ENCODE measurements at regions not wholly inside any gene's neighbourhood (a gene's known extent, or its start where the extent isn't known, plus 50 kb on each side); places are given as distances from the start of the nearest gene placed in this dataset.

DNA sequence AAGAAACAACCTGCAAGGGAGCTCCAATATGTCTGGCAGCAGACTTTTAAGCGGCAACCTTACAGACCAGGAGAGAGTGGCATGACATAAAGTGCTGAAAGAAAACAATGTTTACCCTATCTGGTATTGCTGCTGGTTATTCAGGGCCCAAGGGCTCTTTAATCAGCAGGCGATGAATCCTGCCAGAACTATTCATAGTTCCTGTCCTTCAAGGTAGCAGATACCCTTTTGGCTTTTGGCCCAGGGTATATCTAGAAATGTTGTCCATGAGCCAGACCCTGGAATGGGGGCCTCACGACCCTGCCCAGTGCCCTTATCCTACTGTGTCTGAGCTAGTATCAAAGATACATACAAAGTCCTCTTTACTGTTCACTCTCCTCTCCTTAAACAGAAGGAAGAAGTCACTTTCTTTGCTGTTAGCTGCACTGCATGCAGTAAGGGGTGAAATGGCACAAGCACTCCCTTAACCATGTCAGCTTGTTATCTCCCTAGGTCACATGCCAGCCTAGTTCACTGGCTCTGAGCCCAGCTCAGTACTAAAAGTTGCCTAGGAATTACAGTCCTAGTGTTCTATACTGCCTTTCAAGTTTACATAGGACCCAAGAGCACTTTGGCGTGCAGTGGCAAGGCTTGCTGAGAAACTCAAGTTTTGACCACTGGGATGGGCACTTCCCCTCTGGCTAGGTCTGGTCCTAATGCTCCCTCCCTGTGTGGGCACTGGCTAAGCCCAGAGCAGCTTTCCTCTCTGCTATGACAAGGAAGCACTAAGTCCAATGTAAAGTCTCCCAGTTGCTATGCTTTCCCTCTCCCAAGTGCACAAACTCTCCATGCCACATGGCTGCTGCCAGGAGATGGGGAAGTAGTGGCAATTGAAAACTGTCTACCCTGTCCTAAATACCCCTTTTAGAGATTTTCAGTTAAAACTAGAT is 122.0 kb downstream of the HTR1B start:
- H3K4me3 Mint-ChIP-seq: no peak overlapping the region
- H3K36me3 Mint-ChIP-seq: no peaks in the 10 kb centered on the region
- peaks cover 0 to 2% (median 0%) of the 10 kb centered on the region in 3 donors for H3K27me3 Mint-ChIP-seq (ENCODE audit: low read depth in 3 of 3)
- H3K4me1 Mint-ChIP-seq: no peaks in the 10 kb centered on the region
- H3K9me3 Mint-ChIP-seq: peaks cover 19 to 45% (median 25%) of the 10 kb centered on the region in 6 donors
- no peak overlapping the region for H3K27ac Mint-ChIP-seq
- no peak for DNase-seq

DNA sequence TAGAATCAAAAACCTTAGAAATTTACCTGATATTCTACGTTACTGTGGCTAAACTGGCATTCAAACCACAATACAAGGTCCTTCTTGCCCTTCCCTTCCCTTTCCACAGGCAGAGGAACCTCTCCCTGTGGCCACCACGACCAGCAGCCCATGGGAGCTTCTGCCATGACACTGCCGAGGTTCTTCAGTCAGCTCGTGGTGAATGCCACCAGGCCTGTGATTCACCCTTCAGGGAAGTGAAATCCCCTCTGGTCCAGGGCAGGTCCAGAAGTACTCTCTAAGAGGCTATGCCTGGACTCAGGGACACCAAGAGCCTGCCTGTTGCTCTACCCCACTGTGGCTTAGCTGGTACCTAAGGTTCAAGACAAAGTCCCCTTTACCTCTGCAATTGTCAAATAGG is 123.0 kb downstream of the HTR1B start:
- Mint-ChIP-seq H3K27me3 (ENCODE audit: low read depth in 3 of 3) (peaks cover 0 to 2% (median 0%) of the 10 kb centered on the region in 3 donors), H3K4me3 (no peak overlapping the region), H3K9me3 (peaks cover 22 to 51% (median 31%) of the 10 kb centered on the region in 6 donors), H3K4me1 (no peaks in the 10 kb centered on the region), H3K27ac (no peak overlapping the region), H3K36me3 (no peaks in the 10 kb centered on the region)
- DNase-seq: no peak

DNA sequence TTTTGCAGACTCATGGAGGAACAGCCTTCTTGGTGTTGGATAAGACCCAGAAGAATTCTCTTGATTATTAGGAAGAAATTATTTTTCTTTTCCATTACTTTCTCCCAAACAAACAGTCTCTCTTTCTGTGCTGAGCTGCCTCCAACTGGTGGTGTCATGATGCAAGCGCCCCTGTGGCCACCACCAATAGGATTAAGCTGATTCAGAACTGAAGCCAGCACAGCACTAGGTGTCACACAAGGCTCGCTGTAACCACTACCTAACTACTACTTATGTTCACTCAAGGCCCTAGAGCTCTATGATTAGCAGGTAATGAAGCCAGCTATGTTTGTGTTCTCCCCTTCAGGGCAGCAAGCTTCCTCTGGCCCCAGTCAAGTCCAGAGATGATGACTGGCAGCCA is 123.4 kb downstream of the HTR1B start:
- DNase-seq: no peak
- Mint-ChIP-seq H3K27me3 (ENCODE audit: low read depth in 3 of 3) (peaks cover 0 to 2% (median 0%) of the 10 kb centered on the region in 3 donors), H3K27ac (no peak overlapping the region), H3K36me3 (no peaks in the 10 kb centered on the region), H3K4me3 (no peak overlapping the region), H3K4me1 (no peaks in the 10 kb centered on the region), H3K9me3 (peaks cover 22 to 46% (median 31%) of the 10 kb centered on the region in 6 donors)

DNA sequence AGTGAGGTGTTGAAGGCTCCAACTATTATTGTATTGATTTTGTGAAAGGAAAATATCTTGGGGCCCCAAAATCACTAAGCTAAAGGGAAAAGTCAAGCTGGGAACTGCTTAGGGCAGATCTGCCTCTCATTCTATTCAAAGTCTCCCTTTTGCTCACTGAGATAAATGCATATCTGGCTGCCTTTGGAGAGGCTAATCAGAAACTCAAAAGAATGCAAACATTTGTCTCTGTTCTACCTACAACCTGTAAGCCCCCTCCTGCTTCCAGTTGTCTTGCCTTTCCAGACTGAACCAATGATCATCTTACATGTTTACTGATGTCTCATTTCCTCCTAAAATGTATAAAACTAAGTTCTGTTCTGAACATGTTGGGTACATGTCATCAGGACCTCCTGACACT is 125.9 kb downstream of the HTR1B start:
- H3K36me3 Mint-ChIP-seq: no peaks in the 10 kb centered on the region
- H3K27ac Mint-ChIP-seq: no peak overlapping the region
- no peak overlapping the region for H3K4me3 Mint-ChIP-seq
- H3K4me1 Mint-ChIP-seq: no peaks in the 10 kb centered on the region
- H3K9me3 Mint-ChIP-seq: peaks cover 19 to 54% (median 26%) of the 10 kb centered on the region in 6 donors
- no peak for DNase-seq
- no peaks in the 10 kb centered on the region for H3K27me3 Mint-ChIP-seq (ENCODE audit: low read depth in 3 of 3)

DNA sequence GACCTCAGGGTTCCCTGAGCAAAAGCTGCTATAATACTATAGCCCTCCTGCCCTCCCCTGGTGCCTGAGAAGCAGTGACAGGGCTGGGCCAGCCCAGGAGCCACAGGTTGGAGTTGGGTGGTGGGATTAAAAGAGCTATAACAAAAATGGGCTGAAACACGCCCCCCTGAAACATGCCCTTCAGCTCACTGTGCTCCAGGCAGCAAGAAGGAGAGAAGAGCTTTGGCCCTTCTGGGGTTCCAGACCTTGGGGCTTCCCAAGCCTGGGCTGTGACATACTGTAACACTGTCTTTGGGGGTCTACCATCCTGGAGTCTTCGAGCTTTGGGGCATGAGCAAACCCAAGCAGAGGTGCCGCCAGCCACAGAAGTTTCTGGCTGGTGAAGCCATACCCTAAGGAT is 129.2 kb downstream of the HTR1B start:
- peaks cover 0 to 1% (median 0%) of the 10 kb centered on the region in 3 donors for H3K27me3 Mint-ChIP-seq (ENCODE audit: low read depth in 3 of 3)
- DNase-seq: no peak
- H3K27ac Mint-ChIP-seq: no peak overlapping the region
- no peak overlapping the region for H3K4me3 Mint-ChIP-seq
- no peaks in the 10 kb centered on the region for H3K36me3 Mint-ChIP-seq
- no peaks in the 10 kb centered on the region for H3K4me1 Mint-ChIP-seq
- H3K9me3 Mint-ChIP-seq: peaks cover 19 to 54% (median 24%) of the 10 kb centered on the region in 6 donors

DNA sequence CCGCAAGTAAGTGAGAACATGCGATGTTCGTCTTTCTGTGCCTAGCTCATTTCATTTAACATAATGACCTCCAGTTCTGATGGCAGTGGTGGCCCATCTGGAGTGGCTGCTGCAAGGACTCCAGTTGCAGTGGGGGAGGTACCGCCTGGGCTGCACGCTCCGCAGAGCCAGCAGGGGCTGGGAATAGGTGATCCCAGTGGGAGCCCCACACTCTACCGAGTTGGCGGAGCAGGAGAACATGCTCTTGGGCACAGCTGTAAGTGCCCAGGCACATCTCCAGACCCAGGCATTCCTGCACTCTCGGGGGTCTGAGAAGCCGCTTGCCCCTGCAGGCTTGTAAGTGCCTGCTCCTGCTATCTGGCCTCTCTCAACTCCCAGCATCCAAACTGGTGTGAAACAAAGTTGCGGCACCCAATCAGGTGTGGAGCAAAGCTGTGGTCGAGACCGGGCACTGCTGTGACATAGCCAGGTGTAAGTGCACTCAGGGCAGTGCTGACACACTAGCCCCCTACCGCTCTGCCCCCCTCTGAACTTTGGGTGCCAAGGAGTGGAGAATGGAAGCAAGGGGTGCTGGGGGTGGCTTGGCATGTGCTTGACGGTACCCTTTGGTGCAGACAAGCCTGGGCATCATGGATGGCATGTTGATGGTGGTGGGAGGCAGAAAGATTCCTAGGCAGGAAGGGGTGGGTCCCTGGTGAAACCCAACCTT is 130.2 kb downstream of the HTR1B start:
- H3K4me1 Mint-ChIP-seq: no peaks in the 10 kb centered on the region
- no peak overlapping the region for H3K4me3 Mint-ChIP-seq
- no peaks in the 10 kb centered on the region for H3K36me3 Mint-ChIP-seq
- peaks cover 0 to 1% (median 0%) of the 10 kb centered on the region in 3 donors for H3K27me3 Mint-ChIP-seq (ENCODE audit: low read depth in 3 of 3)
- H3K27ac Mint-ChIP-seq: no peak overlapping the region
- H3K9me3 Mint-ChIP-seq: peaks cover 11 to 44% (median 19%) of the 10 kb centered on the region in 6 donors
- no peak for DNase-seq

DNA sequence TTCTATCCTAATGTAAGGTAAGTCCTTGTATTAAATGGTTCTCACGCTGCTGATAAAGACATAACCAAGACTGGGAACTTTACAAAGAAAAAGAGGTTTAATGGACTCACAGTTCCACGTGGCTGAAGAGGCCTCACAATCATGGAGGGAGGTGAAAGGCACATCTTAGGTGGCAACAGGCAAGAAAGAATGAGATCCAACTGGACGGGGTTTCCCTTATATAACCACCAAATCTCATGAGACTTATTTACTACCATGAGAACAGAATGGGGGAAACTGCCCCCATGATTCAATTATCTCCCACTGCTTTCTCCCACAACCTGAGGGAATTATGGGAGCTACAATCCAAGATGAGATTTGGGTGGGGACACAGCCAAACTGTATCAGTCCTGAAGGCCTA is 136.6 kb downstream of the HTR1B start:
- Mint-ChIP-seq H3K27ac (no peak overlapping the region), H3K9me3 (peaks cover 2 to 37% (median 22%) of the 10 kb centered on the region in 6 donors), H3K4me3 (no peak overlapping the region), H3K36me3 (no peaks in the 10 kb centered on the region), H3K4me1 (no peaks in the 10 kb centered on the region), H3K27me3 (ENCODE audit: low read depth in 3 of 3) (peaks cover 0 to 1% (median 0%) of the 10 kb centered on the region in 3 donors)
- DNase-seq: no peak

DNA sequence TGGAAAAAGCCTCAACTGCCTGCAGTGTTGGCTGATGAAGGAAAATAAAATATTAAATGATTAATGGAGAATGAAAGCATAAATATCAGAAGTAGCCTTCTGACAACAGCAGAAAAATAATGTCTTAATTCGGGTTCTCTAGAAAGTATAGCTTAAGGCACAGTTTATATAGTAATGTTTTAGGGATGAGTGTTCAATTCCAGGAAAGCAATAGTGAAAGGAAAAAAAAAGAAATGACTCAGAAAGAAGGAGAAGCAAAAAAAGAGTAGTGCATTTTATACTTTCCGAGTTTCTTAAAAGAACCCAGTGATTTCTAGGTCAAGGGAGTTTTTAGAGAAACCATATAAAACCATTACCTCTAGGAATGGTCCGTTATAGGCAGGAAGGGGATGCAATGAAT is 137.3 kb downstream of the HTR1B start:
- H3K36me3 Mint-ChIP-seq: no peaks in the 10 kb centered on the region
- H3K4me1 Mint-ChIP-seq: no peaks in the 10 kb centered on the region
- peaks cover 2 to 42% (median 24%) of the 10 kb centered on the region in 6 donors for H3K9me3 Mint-ChIP-seq
- H3K27ac Mint-ChIP-seq: no peak overlapping the region
- DNase-seq: no peak
- no peaks in the 10 kb centered on the region for H3K27me3 Mint-ChIP-seq (ENCODE audit: low read depth in 3 of 3)
- H3K4me3 Mint-ChIP-seq: no peak overlapping the region

DNA sequence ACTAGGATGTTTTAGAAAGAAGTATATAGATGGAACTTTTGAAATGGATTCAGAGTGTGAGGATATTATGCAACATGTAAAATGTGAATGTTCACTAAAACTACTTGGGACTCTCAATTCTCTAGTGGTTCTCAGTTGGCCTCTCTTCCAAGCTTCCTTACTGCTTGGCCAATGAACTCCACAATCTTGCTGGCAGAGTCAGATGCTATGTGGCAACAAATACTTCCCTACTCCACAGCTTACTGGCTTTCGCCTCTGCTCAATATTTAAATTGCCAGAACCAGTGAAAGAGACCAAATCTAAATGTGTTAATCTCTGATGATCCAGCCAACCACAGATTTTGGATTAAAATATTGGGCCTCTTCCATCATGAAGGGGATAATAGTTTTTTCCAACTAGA is 138.4 kb downstream of the HTR1B start:
- no peaks in the 10 kb centered on the region for H3K4me1 Mint-ChIP-seq

DNA sequence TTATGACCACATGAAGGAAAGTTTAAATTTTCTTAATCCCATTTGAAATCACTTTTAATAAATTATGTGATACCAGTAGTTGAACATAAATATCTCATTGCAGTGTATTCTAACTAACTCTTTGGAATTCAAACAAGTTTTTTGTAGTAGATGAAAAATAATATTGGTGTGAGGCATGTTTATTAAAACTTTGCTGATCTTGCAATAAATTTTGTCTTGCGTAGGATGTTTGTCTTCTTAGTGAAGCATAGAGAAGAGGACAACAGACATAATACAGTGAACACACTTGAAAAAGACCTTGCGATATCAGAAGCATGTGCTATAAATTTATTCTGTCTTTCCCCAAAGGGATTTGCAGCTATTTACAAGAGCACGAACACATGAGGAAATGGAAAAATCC is 140.7 kb downstream of the HTR1B start:
- DNase-seq: no peak
- no peak overlapping the region for H3K27ac Mint-ChIP-seq
- no peaks in the 10 kb centered on the region for H3K27me3 Mint-ChIP-seq (ENCODE audit: low read depth in 3 of 3)
- no peak overlapping the region for H3K4me3 Mint-ChIP-seq
- H3K9me3 Mint-ChIP-seq: peaks cover 2 to 38% (median 26%) of the 10 kb centered on the region in 6 donors
- H3K36me3 Mint-ChIP-seq: no peaks in the 10 kb centered on the region
- H3K4me1 Mint-ChIP-seq: no peaks in the 10 kb centered on the region

More for the DNA sequence above, 138.4 kb downstream of the HTR1B start:
- no peaks in the 10 kb centered on the region for H3K27me3 Mint-ChIP-seq (ENCODE audit: low read depth in 3 of 3)
- H3K4me3 Mint-ChIP-seq: no peak overlapping the region
- no peaks in the 10 kb centered on the region for H3K36me3 Mint-ChIP-seq
- peaks cover 0 to 38% (median 23%) of the 10 kb centered on the region in 6 donors for H3K9me3 Mint-ChIP-seq
- H3K27ac Mint-ChIP-seq: no peak overlapping the region
- DNase-seq: no peak

DNA sequence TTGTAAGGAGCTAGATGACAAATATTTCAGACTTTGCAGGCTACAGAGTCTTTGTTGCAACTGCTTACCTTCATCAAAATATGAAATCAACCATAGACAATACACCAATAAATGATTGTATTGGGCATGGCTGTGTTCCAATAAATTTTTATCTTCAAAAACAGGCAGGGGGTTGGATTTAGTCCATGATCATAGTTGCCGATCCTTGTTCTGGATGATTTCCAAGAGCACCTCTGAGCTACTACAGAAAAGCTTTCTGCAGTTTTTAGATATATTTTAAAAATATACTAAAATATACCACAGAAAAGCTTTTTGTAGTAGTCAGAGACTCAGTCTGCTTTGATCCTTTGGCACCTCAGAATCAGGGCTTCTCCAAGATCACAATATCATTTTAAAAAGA is 145.0 kb downstream of the HTR1B start:
- Mint-ChIP-seq H3K4me1 (no peaks in the 10 kb centered on the region), H3K27me3 (ENCODE audit: low read depth in 3 of 3) (no peaks in the 10 kb centered on the region), H3K9me3 (peaks cover 2 to 34% (median 20%) of the 10 kb centered on the region in 6 donors), H3K27ac (no peak overlapping the region), H3K36me3 (no peaks in the 10 kb centered on the region), H3K4me3 (no peak overlapping the region)
- no peak for DNase-seq

DNA sequence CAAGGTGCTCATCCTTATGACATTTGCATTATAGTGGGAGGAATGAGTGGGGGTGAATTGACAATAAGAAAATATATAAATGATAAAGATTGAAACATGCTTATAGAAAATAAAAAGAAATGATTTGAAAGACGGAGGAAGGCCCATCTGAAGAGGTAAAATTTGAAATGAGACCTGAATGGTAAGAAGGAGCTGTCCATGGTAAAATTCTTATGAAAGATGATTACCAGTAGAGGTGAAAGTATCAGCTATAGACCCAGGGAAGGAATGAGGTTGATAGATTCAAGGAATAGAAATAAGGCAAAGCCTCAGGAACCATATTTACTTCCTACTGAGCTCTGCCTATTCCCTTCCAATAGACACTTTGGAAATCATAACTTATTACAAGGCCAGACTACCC is 149.7 kb downstream of the HTR1B start:
- no peak overlapping the region for H3K27ac Mint-ChIP-seq
- peaks cover 2 to 33% (median 14%) of the 10 kb centered on the region in 6 donors for H3K9me3 Mint-ChIP-seq
- H3K27me3 Mint-ChIP-seq (ENCODE audit: low read depth in 3 of 3): no peaks in the 10 kb centered on the region
- no peak for DNase-seq
- H3K4me1 Mint-ChIP-seq: no peaks in the 10 kb centered on the region
- no peak overlapping the region for H3K4me3 Mint-ChIP-seq
- H3K36me3 Mint-ChIP-seq: no peaks in the 10 kb centered on the region

DNA sequence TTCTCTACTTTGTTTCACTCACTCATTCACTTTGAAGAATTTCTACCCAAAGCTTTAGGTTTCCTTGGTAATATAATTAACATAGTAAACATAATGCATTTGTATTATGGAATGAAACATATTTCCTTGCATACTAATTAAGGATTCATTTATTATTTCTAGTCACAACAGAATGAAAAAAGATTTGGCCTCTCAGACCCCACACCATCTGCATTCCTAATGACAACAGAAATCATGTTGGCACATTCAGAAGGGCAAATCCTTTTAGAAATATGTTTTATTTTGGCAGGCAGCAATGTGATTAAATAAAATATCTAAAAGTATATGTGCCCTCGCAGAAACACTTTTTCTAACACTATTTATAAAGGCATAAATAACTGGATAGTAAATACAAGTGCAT is 163.4 kb downstream of the HTR1B start:
- Mint-ChIP-seq H3K27ac (no peak overlapping the region), H3K36me3 (no peaks in the 10 kb centered on the region), H3K9me3 (peaks cover 8 to 49% (median 28%) of the 10 kb centered on the region in 6 donors), H3K4me3 (no peak overlapping the region), H3K27me3 (ENCODE audit: low read depth in 3 of 3) (no peaks in the 10 kb centered on the region), H3K4me1 (no peaks in the 10 kb centered on the region)
- DNase-seq: no peak

DNA sequence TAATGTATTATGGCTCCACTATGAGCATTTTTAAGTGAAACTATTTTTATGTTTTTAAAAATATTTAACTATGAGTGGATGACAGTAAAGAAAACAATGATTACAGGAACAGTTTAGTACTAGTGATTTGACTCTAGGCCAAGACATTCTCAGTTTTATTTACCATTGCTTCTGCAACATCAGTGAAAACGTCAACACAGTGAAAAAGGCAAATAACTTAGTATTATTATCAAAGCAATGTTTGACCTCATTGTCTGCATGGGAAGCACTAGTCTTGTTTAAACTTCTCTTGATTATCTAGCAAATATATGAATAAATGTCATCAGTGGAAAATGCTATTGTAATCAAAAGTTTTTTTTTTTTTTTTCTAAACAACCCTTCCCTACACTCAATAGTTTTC is 165.0 kb downstream of the HTR1B start:
- H3K4me3 Mint-ChIP-seq: no peak overlapping the region
- H3K9me3 Mint-ChIP-seq: peaks cover 8 to 35% (median 18%) of the 10 kb centered on the region in 6 donors
- no peak for DNase-seq
- H3K27me3 Mint-ChIP-seq (ENCODE audit: low read depth in 3 of 3): no peaks in the 10 kb centered on the region
- H3K36me3 Mint-ChIP-seq: no peaks in the 10 kb centered on the region
- no peaks in the 10 kb centered on the region for H3K4me1 Mint-ChIP-seq
- no peak overlapping the region for H3K27ac Mint-ChIP-seq
